ENCODE measurements at regions not wholly inside any gene's neighbourhood (a gene's known extent, or its start where the extent isn't known, plus 50 kb on each side); places are given as distances from the start of the nearest gene placed in this dataset.

GRCh38 chr2:226660526-226660925 is 139.1 kb downstream of the IRS1 start:
- H3K36me3 ChIP-seq (ENCODE audit: insufficient read depth, low read length) = no peaks in the 10 kb centered on the region
- no peak overlapping the region for H3K9ac ChIP-seq (ENCODE audit: low read depth, low read length)
- H3K4me1 ChIP-seq (ENCODE audit: insufficient read depth, low read length) = no peaks in the 10 kb centered on the region
- H3K9me3 ChIP-seq (ENCODE audit: control insufficient read depth, insufficient read depth, low read length) = no peaks in the 10 kb centered on the region

DNA sequence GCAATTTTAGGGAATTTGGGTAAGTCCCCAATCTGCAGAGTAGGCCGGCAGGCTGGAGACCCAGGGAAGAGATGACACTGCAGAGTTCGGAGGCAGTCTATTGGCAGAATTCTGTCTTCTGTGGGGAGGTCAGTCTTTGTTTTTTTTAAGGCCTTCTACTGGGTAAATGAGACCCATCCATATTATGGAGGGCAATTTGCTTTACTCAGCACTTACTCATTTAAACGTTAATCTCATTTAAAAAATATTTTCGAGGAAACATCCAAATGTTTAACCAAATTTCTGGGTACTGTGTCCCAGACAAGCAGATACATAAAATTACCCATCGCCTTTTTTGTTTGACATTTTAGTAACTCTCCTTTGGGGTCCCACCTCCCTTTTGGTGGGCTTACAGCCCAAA is 139.5 kb downstream of the IRS1 start:
- Histone ChIP-seq H3K36me3 (ENCODE audit: insufficient read depth, low read length) (no peaks in the 10 kb centered on the region), H3K4me1 (ENCODE audit: insufficient read depth, low read length) (no peaks in the 10 kb centered on the region), H3K9me3 (ENCODE audit: control insufficient read depth, insufficient read depth, low read length) (no peaks in the 10 kb centered on the region), H3K9ac (ENCODE audit: low read depth, low read length) (no peak overlapping the region)

GRCh38 chr2:226659410-226659809 is 140.2 kb downstream of the IRS1 start:
- Histone ChIP-seq H3K4me1 (ENCODE audit: insufficient read depth, low read length) (no peaks in the 10 kb centered on the region), H3K9me3 (ENCODE audit: control insufficient read depth, insufficient read depth, low read length) (no peaks in the 10 kb centered on the region), H3K36me3 (ENCODE audit: insufficient read depth, low read length) (no peaks in the 10 kb centered on the region), H3K9ac (ENCODE audit: low read depth, low read length) (no peak overlapping the region)

DNA sequence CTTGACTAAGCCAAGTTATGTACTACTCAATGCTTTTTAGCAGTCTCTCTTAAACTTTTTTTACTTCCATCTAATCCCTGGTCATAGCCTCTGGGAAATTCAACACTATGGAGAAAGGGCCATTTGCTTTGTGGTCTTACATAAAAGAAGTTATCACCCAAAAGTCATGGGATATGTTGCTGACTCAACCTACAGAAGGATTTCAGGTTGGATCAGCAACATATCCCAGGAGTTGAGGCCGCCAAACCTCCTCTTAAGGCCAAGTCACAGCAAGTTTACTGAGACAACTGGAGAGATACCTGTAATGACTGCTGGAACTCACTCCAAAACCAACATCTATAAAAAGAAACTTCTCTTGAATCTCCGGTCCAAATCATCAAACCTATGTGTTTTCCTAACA is 141.1 kb downstream of the IRS1 start:
- H3K9me3 ChIP-seq (ENCODE audit: control insufficient read depth, insufficient read depth, low read length) = no peaks in the 10 kb centered on the region
- H3K9ac ChIP-seq (ENCODE audit: low read depth, low read length) = no peak overlapping the region
- H3K36me3 ChIP-seq (ENCODE audit: insufficient read depth, low read length) = no peaks in the 10 kb centered on the region
- no peaks in the 10 kb centered on the region for H3K4me1 ChIP-seq (ENCODE audit: insufficient read depth, low read length)

DNA sequence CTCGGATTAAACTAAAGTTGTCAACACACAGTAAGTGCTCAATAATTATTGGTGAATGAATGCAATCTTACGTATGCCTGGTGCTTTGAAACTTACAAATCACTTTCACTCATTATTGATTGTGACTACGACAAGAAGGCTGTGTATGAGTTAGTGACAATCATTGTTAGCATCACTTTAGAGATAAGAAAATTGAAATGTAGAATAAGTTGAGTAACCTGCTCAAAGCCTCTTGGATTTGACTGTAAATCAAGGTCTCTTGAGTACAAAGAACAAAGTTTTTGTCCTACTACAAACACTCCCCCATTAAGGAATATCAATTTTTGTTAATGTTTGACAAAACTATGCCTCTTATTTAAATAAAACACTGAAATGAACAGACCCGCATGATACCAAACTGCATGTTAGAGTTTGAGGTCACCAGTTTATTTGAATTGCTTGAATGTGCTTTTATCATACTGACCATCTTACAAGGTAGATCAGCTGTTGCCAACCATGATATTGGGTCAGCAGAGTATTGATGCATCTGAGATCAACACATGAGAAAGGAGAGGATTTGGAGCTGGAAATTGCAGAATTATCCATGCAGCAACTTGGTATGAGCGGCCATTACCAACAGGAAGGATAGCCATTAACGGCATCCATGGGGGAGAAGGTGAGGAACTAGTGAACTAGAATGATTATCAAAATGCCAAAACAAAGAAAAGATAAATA is 142.1 kb downstream of the IRS1 start:
- no peak overlapping the region for H3K9ac ChIP-seq (ENCODE audit: low read depth, low read length)
- H3K9me3 ChIP-seq (ENCODE audit: control insufficient read depth, insufficient read depth, low read length) = no peaks in the 10 kb centered on the region
- H3K4me1 ChIP-seq (ENCODE audit: insufficient read depth, low read length) = no peaks in the 10 kb centered on the region
- no peaks in the 10 kb centered on the region for H3K36me3 ChIP-seq (ENCODE audit: insufficient read depth, low read length)

DNA sequence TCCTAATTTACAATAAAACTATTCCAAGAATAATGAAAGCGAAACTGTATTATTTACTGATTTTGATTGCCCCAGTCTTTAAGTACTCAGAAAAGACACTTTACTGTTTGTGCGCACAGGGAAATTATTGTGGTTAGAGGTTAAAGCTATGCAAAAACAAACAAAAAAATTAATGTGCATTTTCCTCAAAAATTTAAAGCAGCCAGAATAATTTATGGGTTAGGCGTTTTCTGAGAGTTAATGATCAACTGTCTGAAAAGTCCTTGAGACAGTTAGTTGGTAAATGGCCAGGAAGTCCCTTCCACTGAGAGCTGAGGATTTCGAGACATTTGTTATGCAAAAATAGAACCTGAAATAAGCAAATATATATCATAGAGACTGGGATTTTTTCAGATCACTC is 143.3 kb downstream of the IRS1 start:
- H3K36me3 ChIP-seq (ENCODE audit: insufficient read depth, low read length) = no peaks in the 10 kb centered on the region
- no peaks in the 10 kb centered on the region for H3K9me3 ChIP-seq (ENCODE audit: control insufficient read depth, insufficient read depth, low read length)
- H3K4me1 ChIP-seq (ENCODE audit: insufficient read depth, low read length) = no peaks in the 10 kb centered on the region
- H3K9ac ChIP-seq (ENCODE audit: low read depth, low read length) = no peak overlapping the region

DNA sequence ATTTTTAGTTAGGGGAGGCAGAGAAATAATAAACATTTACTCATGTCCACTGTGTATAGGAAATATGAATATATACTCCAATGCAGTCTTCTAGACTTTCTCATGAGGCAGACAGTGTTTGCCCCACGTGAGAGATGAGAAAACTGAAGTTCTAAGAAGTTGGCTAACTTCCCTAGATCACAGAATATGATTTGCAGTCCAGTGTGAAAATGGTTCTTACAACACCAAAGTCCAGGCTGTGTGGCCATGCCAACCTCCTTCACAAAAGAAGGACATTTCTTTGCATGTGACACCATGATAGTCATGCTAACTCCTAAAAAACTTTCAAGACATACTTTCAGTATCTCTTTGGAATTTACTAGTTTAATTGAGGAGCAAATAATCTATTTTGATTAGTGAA is 143.7 kb downstream of the IRS1 start:
- no peaks in the 10 kb centered on the region for H3K36me3 ChIP-seq (ENCODE audit: insufficient read depth, low read length)
- no peak overlapping the region for H3K9ac ChIP-seq (ENCODE audit: low read depth, low read length)
- H3K4me1 ChIP-seq (ENCODE audit: insufficient read depth, low read length) = peaks cover 3% of the 10 kb centered on the region; the same call in 1 of the 2 replicates
- no peaks in the 10 kb centered on the region for H3K9me3 ChIP-seq (ENCODE audit: control insufficient read depth, insufficient read depth, low read length)

DNA sequence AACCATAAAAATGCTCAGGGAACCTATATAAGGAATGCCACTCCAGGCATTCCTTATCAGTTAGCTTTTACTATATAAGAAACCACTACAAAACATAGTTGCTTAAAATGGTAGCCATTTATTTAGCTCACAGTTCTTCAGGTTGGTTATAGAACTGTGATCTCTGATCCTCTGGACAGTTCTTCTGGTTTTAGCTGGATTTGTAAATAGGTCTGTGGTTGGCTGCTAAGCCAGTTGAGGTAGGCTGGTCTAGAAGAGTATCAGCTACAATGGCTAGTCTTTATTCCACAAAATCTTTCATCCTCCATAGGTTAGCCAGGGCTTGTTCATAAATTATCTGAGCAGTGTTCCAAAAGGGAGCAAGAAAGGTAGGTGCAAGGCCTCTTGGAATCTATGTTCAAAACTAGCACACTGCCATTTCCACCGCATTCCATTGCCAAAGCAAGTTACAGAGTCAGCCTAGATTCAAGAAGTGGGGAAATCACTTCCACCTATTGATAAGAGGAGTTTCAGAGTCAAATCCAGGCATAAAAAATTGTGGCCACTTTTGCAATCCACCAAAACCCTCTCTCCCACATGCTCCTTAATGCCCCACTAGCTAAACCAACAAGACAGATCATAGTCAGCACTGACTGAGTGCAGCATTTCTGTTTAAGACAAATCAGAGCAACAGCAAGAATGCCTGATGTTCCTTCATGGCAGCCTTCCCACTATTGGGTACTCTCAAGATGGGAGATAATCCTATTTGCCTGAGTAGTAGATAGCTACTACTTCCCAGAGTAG is 146.4 kb downstream of the IRS1 start:
- peaks cover 19% of the 10 kb centered on the region for H3K4me1 ChIP-seq (ENCODE audit: insufficient read depth, low read length)
- no peaks in the 10 kb centered on the region; the same call in 1 of the 2 replicates for H3K9me3 ChIP-seq (ENCODE audit: control insufficient read depth, insufficient read depth, low read length)
- H3K36me3 ChIP-seq (ENCODE audit: insufficient read depth, low read length) = no peaks in the 10 kb centered on the region
- H3K9ac ChIP-seq (ENCODE audit: low read depth, low read length) = no peak overlapping the region

DNA sequence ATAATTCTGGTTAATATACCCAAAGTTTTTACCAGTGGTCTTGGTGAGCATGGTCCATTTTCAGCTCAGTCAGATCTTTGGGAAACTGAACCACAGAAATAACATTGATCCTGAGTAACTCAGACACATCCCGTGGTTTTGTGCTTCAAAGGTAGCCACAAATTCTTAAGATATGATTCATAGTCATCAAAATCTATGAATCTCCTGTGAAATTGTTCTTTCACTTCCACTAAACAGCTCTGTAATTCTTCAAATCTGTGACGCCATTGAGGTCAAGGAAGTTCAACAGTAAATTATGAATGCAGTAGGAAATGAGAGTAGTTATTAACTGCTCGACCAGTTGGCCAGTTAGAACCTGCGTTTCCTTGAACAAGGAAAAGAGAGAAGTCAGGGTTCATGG is 147.3 kb downstream of the IRS1 start:
- Histone ChIP-seq H3K9me3 (ENCODE audit: control insufficient read depth, insufficient read depth, low read length) (no peaks in the 10 kb centered on the region; the same call in 1 of the 2 replicates), H3K36me3 (ENCODE audit: insufficient read depth, low read length) (no peaks in the 10 kb centered on the region), H3K9ac (ENCODE audit: low read depth, low read length) (no peak overlapping the region), H3K4me1 (ENCODE audit: insufficient read depth, low read length) (peaks cover 19% of the 10 kb centered on the region)

GRCh38 chr2:226649871-226650660 is 149.6 kb downstream of the IRS1 start:
- Histone ChIP-seq H3K9ac (ENCODE audit: low read depth, low read length) (no peak overlapping the region), H3K9me3 (ENCODE audit: control insufficient read depth, insufficient read depth, low read length) (no peaks in the 10 kb centered on the region; the same call in 1 of the 2 replicates), H3K4me1 (ENCODE audit: insufficient read depth, low read length) (peaks cover 19% of the 10 kb centered on the region), H3K36me3 (ENCODE audit: insufficient read depth, low read length) (no peaks in the 10 kb centered on the region)

GRCh38 chr2:226649201-226649600 is 150.4 kb downstream of the IRS1 start:
- H3K36me3 ChIP-seq (ENCODE audit: insufficient read depth, low read length) = no peaks in the 10 kb centered on the region
- H3K9me3 ChIP-seq (ENCODE audit: control insufficient read depth, insufficient read depth, low read length) = no peaks in the 10 kb centered on the region; the same call in 1 of the 2 replicates
- H3K9ac ChIP-seq (ENCODE audit: low read depth, low read length) = no peak overlapping the region
- H3K4me1 ChIP-seq (ENCODE audit: insufficient read depth, low read length) = peaks cover 19% of the 10 kb centered on the region

- Histone ChIP-seq H3K9ac (ENCODE audit: low read depth, low read length) (no peak overlapping the region), H3K4me1 (ENCODE audit: insufficient read depth, low read length) (peaks cover 19% of the 10 kb centered on the region), H3K9me3 (ENCODE audit: control insufficient read depth, insufficient read depth, low read length) (no peaks in the 10 kb centered on the region; the same call in 1 of the 2 replicates), H3K36me3 (ENCODE audit: insufficient read depth, low read length) (no peaks in the 10 kb centered on the region)
Observed at GRCh38 chr2:226647621-226648518, 151.8 kb downstream of the IRS1 start.

- Histone ChIP-seq H3K9me3 (ENCODE audit: control insufficient read depth, insufficient read depth, low read length) (peaks cover 4% of the 10 kb centered on the region; the same call in 1 of the 2 replicates), H3K9ac (ENCODE audit: low read depth, low read length) (no peak overlapping the region), H3K4me1 (ENCODE audit: insufficient read depth, low read length) (peaks cover 5% of the 10 kb centered on the region; the same call in 1 of the 2 replicates), H3K36me3 (ENCODE audit: insufficient read depth, low read length) (no peaks in the 10 kb centered on the region)
Observed at GRCh38 chr2:226644399-226644865, 155.2 kb downstream of the IRS1 start.

All from ES-I3 (cell line).